ENCODE measurements at regions not wholly inside any gene's neighbourhood (a gene's known extent, or its start where the extent isn't known, plus 50 kb on each side); places are given as distances from the start of the nearest gene placed in this dataset.
"Not testable (repeated sequence)": the region's sequence is repeated elsewhere in the genome, so short reads cannot be mapped to it uniquely, and the experiment has no call there.

DNA sequence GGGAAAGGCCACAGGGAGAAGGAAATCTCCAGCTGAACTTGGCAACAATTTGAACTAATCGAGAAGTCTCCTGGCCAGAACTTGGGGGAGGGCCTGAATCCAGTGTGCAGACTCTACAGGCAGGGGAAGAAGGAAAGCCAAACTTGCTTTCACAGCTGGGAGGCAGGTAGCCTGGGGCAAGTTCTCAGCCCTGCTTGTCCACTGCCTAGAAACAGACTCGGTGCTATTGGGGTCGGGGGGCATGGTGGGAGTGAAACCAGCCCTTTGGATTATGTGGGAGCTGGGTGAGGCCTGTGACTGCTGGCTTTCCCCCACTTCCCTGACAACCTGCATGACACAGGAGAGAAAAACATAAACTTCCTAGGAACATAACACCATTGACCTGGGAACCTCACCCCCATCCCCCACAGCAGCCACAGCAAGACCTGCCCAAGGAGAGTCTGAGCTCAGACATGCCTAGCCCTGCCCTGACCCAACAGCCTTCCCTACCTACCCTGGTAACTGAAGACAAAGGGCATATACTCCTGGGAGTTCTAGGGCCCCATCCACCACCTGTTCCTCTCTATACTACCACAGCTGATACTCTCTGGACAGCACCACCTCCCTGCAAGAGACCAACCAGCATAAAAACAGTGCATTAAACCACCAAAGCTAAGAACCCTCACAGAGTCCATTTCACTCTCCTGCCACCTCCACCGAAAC is 103.7 kb upstream of the MNS1 start:
- DNase-seq (ENCODE audit: missing footprints), result no peak
- intact Hi-C loops (cut with DNase I), result no loop called here
- no peak for ATAC-seq

DNA sequence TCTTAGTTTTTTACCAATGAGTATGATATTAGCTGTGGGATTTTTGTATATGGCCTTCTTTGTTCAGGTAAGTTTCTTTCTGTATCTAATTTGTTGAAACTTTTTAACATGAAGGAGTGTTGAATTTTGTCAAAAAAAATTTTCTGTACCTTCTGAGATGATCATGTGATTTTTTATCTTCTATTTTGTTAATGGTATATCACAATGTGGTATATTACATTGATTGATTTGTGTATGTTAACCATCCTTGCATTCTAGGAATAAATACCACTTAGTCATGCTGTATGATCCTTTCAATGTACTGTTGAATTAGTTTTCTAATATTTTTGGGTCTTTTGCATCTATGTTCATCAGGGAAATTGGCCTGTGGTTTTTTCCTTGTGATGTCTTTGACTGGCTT is 92.5 kb upstream of the MNS1 start:
- DNase-seq (ENCODE audit: missing footprints) (no peak), ATAC-seq (no peak)
- intact Hi-C loops (cut with DNase I), result no loop called here

DNA sequence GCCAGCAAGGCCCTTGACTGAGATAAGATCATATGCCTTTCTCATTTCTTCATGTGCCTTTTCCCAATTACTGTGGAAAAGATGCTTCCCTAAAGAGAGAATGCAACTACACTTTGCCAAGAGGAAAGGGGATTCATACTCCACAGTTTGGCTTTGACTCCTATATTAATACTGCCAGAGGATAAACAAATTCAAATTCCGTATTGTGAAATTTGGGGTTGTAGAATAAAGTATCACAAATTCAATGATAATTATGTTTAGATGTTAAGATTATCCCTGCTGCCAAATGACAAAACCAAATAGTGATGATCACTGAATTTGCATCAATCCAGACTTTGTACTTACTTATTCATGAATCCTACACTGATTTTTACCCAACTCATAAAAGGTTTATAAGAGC is 88.5 kb upstream of the MNS1 start:
- no peak for DNase-seq (ENCODE audit: missing footprints)
- no peak for ATAC-seq
- intact Hi-C loops (cut with DNase I), result no loop called here

DNA sequence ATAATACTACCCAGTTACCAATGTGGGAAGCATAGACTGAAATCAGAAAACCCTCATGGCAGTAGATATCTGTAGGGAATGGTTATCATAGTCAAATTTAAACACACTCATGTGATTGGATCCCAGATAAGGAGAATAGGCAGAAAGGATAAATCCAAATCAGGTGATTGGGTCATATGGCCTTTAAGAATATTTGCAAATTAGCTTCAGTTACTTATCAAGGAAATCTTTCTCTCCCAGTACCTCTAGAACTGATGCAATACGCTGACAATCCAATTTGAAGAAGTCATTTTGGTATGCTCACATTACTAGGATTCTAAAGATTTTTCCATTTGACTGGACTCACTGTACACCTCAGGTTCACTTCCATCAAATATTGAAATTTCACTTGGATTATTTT is 87.7 kb upstream of the MNS1 start:
- intact Hi-C loops (cut with DNase I), result no loop called here
- DNase-seq (ENCODE audit: missing footprints) (no peak), ATAC-seq (no peak)

DNA sequence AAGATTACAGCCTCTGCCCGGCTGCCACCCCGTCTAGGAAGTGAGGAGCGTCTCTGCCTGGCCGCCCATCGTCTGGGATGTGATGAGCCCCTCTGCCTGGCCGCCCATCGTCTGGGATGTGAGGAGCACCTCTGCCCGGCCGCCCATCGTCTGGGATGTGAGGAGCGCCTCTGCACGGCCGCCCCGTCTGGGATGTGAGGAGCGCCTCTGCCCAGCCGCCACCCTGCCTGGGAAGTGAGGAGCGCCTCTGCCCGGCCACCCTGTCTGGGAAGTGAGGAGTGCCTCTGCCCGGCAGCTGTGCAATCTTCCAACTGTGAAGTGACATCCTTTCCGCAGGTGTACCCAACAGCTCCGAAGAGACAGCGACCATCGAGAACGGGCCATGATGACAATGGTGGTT is 75.6 kb upstream of the MNS1 start:
- intact Hi-C loops (cut with DNase I); ATAC-seq: not testable (repeated sequence)
- DNase-seq (ENCODE audit: missing footprints), result peak; percentile 53

DNA sequence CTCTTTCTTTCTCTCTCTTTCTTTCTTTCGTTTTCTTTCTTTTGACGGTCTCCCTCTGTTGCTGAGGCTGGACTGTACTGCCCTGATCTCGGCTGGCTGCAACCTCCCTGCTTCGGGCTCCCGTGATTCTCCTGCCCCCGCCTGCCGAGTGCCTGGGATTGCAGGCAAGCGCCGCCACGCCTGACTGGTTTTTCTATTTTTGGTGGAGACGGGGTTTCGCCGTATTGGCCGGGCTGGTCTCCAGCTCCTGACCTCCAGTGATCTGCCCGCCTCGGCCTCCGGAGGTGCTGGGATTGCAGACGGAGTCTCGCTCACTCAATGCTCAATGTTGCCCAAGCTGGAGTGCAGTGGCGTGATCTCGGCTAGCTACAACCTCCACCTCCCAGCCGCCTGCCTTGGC is 75.2 kb upstream of the MNS1 start:
- DNase-seq (ENCODE audit: missing footprints); ATAC-seq; intact Hi-C loops (cut with DNase I): not testable (repeated sequence)

DNA sequence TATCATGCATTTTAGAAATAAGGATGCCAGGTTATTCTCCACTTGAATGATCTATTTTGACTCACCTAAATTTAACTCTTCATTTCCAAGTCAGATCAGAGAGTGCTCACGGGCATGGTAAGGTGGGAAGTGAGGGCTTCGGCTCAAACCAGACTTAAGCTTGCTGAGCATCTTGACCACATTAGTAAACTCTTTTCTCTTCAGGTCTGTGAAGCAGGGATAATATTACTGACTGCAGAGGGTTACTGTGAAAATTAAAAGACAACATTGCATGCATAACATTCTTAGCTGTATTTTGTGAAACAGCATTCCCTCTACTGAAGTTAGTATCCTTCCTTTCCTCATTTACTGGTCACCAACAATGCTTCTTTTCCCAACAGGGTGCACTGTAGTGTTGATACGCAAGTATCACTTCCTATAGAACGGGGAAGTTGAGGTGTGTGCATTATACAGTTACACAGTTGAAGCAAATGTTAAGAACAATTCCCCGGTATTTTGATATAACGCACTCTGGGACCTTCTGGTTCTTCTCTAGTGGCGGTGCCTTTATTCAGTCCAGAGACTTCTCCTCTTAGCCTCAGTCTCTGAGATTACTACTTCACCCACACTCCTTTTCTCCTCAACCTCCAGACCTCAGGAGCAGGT is 74.1 kb upstream of the MNS1 start:
- no peak for ATAC-seq
- intact Hi-C loops (cut with DNase I), result no loop called here
- no peak for DNase-seq (ENCODE audit: missing footprints)

DNA sequence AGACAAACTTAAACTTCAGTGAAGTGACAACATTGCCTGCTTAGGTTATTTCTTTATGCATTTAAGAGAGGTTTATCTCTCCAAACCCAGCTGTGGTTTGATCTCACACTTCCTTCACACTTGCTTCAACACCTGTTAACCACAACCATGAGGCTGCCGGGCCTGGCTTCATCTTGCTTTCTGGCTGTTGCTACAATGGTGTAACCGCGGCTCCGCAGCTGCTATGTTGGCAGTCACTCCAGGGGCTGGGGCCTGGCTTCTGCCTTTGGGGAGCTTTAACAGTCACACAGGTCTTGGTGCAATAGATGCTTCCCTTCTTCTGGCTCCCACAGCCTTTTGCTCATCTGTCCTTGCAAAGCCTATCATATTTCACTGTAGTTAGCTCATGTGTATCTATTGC is 72.9 kb upstream of the MNS1 start:
- no peak for ATAC-seq
- intact Hi-C loops (cut with DNase I), result no loop called here
- DNase-seq (ENCODE audit: missing footprints), result peak; percentile 65

DNA sequence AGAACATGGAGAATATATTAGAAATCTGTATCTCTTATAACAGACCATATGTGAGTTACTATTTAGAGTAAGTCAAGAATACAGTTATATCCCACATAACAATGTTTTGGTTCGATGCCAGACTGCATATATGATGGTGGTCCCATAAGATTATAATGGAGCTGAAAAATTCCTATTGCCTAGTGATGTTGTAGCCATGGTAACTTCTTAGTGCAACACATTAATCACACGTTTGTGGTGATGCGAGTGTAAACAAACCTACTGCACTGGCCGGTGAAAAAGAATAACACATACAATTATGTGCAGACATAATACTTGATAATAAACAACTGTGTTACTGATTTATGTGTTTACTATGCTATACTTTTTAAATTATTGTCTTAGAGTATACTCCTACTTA is 69.8 kb upstream of the MNS1 start:
- DNase-seq (ENCODE audit: missing footprints) (no peak), ATAC-seq (no peak)
- intact Hi-C loops (cut with DNase I), result no loop called here

DNA sequence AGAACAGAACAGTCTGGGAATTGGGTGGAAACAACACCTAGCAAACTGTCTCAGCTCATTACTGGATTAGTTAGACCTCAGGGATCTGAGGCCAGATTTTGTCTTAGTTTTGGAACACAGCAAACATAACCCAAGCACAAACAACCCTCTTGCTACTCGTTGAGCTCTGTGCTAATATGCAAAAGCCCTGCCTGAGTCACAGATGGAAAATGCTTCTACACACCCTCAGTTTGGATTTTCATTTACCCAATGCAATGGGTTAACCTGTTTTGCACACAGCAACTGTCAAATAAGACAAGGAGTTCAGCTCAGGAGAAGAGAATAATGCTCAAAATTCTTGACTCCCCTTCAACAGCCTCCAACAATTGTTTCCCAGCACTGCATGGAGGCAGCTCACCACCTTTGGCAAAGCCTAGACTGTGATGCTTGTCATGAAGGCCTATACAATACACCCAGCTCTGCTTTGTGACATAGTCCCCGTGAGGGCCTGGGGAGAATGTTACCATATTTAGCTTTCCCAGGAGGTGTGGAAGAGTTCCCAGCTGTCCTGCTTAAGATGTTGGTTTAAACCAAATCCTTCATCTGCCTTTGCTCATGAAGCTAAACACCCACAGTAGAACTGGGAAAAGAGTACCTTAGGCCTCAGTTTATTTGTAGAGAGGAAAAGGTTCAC is 68.9 kb upstream of the MNS1 start:
- intact Hi-C loops (cut with DNase I), result no loop called here
- no peak for DNase-seq (ENCODE audit: missing footprints)
- ATAC-seq, result no peak

DNA sequence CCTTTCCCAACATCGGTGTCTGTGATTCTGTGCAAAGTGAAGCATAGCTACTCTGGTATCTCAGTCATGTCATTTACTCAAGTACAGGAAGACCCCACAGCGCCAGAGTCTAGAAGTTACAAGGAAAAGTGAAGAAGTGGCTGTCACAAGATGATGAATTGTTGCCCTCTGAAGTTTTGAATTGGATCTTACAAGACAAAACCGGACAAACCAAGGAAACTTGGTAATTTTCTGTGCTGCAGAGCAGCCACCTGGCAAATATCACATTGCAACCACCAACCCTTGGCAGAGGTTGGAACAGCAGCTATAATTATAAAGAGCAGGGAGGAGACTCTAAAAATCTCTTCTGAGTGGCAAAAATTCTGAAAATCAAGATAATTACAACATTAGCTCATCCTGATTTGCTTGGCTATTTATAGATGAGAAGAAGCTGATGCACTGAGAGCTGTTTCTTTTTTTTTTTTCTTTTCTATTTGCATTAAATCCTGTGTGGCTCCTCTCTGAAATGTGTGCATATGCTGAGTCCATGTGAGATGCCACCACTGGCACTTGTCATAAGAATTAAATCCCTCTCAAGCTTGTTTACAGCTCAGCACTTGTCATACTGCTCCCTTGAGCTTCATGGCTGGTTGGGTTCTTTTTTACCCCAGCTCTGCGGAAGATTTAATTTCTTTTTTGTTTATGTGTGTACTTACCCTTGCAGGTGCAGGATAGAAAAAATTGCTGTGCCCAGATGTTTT is 68.0 kb upstream of the MNS1 start:
- ATAC-seq (no peak), DNase-seq (ENCODE audit: missing footprints) (no peak)
- intact Hi-C loops (cut with DNase I), result no loop called here

DNA sequence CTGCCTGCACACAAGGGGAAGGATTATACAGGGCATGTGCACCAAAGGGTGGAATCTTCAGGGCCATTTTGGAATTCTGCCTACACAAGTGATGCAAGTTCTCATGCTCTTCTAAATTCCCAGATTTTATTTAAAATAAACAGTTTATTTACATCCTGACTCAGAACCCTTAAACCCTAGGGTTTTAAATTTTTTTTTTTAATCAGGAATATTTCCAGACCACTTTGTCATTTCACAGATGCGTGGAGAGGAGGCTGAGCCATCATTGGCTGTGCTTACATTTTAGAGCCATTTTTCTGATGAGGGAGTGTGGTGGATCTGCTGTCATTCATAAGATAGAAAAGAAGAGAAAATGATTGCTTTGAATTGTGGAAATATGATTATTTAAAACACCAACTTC is 65.2 kb upstream of the MNS1 start:
- DNase-seq (ENCODE audit: missing footprints), result no peak
- ATAC-seq, result no peak
- intact Hi-C loops (cut with DNase I), result no loop called here

DNA sequence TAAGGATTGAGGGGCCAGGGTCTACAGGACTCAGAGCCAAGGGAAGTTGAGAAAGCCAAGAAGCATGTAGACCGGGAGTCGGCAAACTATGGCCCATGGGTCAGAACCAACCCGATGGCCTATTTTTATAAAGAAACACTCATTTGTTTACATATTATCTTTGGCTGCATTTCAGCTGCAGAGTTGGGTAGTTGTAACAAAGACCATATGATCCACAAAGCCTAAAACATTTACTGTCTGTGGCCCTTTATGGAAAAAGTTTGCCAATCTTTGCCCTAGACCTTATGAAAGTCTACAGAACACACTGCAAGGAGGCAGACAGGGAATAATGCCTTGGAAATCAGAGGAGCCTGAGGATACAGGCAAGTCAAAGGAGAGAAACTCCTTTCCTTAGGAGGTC is 63.2 kb upstream of the MNS1 start:
- no peak for DNase-seq (ENCODE audit: missing footprints)
- intact Hi-C loops (cut with DNase I), result no loop called here
- no peak for ATAC-seq

DNA sequence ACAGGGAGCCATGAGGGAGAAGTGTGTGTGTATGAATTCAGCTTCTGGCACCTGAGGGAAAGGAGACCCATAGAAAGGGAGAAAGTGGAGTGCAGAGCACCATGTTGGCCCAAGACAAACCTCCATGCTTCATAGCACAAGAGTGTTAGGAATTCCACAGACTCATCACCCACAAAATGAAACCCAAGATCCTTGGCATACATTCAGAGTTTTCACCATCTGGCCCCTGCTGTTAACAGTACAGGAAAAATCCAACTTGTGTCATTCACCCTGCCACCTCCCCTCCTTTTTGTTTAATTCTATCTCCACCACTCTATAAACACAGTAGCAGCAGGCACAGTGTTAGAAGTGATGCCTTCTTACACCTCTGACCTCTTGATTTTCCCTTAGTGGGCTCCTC is 60.0 kb upstream of the MNS1 start:
- ATAC-seq (no peak), DNase-seq (ENCODE audit: missing footprints) (no peak)
- intact Hi-C loops (cut with DNase I), result no loop called here

DNA sequence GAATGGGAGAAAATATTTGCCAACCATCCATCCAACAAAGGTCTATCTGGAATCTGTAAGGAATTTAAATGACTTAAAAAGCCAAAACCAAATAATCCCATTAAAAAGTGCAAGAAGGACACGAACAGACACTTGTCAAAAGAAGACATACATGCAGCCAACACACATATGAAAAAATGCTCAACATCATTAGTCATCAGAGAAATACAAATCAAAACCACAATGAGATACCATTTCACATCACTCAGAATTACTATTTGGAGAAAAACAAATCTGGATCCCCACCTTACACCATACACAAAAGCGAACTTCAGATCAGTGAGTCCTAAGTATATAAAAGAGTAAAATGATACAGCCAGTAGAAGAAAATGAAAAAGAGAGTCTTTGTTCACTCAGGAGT is 58.6 kb upstream of the MNS1 start:
- no peak for ATAC-seq
- intact Hi-C loops (cut with DNase I), result no loop called here
- no peak for DNase-seq (ENCODE audit: missing footprints)

DNA sequence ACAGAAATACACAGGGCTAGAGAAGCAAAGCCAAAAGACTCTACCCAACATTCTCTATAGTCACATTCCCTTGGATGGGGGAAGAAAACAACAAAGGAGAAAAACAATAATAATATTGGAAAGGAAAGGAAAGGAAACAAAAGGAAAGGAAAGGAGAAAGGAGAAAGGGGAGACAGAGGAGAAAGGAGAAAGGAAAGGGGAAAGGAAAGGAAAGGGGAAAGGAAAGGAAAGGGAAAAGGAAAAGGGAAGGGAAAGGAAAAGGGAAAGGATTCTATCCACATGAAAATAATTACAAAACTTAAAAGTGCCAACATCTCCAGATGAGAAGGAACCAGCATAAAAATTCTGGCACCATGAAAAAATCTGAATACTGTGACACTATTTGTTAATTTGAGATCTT is 54.1 kb upstream of the MNS1 start:
- intact Hi-C loops (cut with DNase I), result no loop called here
- ATAC-seq (no peak), DNase-seq (ENCODE audit: missing footprints) (no peak)

Data from Right ventricle myocardium inferior (tissue), 1 donor.